ENCODE measurements at regions not wholly inside any gene's neighbourhood (a gene's known extent, or its start where the extent isn't known, plus 50 kb on each side); places are given as distances from the start of the nearest gene placed in this dataset.

GRCh38 chr9:2955575-2955974 is 111.7 kb upstream of the PUM3 start (continued):
- peak; percentile 38 to 49; a peak in 3 of 4 replicates for TF ChIP-seq RAD21 (IDR thresholded peaks at IDR 0.05 in 1 of 2, conservative IDR thresholded peaks at IDR 0.05 in 1 of 2; ENCODE audit: low read depth in 2 of 2, low read length in 2 of 2)
- no peak for TF ChIP-seq CHD1 (IDR thresholded peaks at IDR 0.05; ENCODE audit: low read depth, low read length)
- TF ChIP-seq, protein P1, sequence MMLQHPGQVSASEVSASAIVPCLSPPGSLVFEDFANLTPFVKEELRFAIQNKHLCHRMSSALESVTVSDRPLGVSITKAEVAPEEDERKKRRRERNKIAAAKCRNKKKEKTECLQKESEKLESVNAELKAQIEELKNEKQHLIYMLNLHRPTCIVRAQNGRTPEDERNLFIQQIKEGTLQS (IDR thresholded peaks at IDR 0.05; ENCODE audit: insufficient read depth, low read depth, low read length): no peak
